SKM-1 (cell line): ENCODE measurements at regions not wholly inside any gene's neighbourhood (a gene's known extent, or its start where the extent isn't known, plus 50 kb on each side); places are given as distances from the start of the nearest gene placed in this dataset.

Source experiments
- DNase-seq: peaks from one replicate; lab custom pipeline; 2025; ENCODE audit not compliant: unreplicated experiment; lab: John Stamatoyannopoulos, UW

GRCh38 chr10:4663162-4663992, 162.6 kb upstream of the AKR1E2 start:
- no peak for DNase-seq

GRCh38 chr10:4662576-4663161, 163.3 kb upstream of the AKR1E2 start:
- no peak for DNase-seq

DNA sequence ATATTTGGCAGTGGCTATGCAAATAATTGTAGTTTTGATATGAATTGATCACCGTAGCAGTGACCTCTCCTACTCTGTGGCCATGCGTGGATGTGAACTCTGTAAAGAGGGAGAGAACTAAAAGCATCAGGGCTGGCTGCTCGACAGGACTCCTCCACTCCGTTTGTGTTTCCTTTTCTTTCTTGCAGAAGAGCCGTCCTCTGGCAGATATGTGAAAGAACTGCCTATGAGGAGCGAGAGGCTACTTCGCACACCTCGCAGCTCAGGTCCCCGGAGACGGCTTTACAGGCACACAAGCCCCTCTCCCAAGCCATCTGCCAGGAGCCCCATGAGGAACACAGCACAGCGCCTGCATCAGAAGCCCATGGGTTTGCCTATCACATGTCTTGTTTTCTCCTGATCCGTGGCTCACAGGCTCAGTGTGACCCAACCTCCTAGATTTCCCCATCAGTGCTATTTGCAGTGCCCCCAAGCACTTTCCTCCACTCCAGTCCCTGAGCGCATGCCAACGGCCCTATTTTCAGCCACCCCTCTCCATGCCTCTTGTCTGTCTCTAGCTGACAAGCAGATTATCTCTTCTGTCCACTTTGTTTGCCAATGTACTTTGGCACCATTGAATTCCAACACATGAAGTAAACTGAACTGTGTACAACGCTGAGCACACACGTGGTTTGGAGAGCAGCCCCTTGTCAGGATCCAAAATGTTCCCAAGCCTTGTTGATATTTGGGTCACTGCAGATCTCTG, 164.3 kb upstream of the AKR1E2 start:
- DNase-seq = no peak

GRCh38 chr10:4658777-4659176, 167.2 kb upstream of the AKR1E2 start:
- no peak for DNase-seq

- peak; percentile 13 for DNase-seq
Observed at GRCh38 chr10:4656576-4657194, 169.3 kb upstream of the AKR1E2 start.

GRCh38 chr10:4655879-4656278, 170.1 kb upstream of the AKR1E2 start:
- DNase-seq = no peak

GRCh38 chr10:4655406-4655805, 170.6 kb upstream of the AKR1E2 start:
- no peak for DNase-seq

- DNase-seq = no peak
Observed at GRCh38 chr10:4654496-4654895, 171.5 kb upstream of the AKR1E2 start.

DNA sequence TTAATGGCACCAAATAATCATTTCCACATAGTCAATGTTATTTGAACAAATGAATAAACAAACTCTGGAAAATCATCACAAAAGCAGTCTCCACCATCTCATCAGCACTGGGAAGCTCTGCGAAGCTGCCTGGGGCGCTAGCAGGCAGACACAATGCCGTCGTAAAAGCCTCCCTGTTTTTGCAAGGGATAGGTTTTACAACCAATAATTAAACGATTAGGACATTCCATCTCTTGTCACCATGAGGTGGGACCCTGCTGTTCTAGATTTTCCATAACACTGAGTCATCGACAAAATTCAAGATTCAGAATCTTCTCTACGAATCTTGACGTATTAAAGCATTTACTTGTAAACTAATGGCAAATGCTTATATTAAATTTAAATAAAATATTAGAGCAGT, 172.8 kb upstream of the AKR1E2 start:
- no peak for DNase-seq

DNA sequence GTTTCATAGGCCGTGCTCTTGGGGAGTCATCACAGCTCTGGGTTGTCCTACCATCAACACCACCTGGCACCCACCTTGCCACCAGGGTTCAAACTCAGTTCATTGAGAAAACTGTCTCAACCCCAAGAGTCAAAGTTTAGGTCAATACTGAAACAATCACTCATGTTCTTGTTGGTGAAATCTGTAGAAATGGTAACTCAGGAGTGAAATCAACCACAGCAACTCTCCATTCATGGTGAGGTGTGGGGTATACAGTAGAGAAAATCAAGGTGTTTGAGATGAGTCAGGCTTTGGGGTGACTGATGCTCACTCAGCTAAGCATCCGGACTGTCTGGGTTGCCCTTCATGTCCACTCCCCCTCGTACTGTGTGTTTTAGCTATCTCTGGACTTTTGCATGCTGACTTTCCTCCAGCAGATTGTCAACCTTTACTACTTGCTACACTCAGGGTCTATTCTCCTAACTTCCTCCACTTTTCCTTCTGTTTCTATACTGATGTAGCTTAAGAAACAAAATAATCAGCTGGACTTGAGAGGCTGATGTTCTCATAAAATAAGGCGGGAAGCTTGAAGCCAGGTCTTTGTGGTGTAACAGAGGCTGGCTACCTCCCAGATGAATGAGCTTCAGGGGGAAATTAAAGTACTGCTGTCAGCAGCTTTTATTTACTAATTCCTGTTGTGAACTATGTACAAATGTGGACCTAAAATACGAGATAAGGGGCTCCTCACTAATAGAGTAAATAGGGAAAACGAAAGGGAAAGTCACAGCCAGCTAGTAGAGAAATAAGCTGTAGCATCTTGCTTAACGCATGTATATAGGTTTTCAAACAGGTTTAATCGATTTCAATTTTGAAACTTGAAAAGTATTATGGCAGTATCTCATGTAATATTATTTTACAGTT, 173.6 kb upstream of the AKR1E2 start:
- DNase-seq = no peak

DNA sequence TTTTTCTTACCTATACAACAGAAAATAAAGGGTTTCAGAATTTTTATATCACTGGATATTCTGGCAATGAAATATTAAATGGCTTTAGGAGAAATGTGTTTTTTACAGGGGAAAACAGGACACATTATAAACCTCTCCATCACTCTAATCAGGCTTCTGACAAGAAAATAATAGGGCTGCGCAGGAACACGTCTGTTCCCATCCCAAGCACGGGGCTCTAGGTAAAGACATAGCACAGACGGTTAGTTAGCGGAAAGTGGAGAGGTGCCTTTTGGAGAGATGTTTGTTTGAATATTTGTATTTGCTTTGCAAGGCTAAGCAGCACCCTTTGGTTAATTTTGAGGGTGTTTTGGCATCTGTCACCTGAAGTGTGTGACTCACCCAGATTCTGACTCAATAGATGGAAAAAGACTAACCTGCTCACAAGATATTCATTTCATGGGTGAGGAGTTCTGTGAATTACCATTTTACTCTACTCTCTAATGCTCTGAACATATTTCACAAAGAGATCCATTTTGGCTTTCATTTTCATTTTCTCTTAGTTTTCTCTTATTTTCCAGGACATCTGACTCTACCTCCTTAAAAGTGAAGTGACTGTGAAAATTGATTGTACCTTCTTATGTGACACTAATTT, 174.5 kb upstream of the AKR1E2 start:
- no peak for DNase-seq

DNA sequence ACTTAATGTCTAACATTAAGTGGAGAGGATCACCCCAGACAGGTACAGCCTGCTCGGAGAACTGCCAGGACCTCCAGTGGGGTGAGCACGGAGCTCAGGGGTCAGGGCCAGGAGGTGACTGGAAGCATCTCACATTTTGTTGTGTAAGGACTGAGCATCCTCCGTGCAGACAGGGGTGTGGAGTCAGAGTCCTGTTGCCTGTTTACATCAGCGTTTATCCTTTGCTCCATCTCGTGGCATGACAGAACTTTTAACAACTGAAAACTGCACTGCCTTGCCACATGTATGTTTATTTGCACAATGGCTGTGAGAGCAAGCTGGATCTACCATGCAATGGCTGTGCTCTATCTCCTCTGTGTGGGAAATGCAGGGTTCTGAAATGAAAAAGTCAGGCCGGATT, 175.4 kb upstream of the AKR1E2 start:
- no peak for DNase-seq

DNA sequence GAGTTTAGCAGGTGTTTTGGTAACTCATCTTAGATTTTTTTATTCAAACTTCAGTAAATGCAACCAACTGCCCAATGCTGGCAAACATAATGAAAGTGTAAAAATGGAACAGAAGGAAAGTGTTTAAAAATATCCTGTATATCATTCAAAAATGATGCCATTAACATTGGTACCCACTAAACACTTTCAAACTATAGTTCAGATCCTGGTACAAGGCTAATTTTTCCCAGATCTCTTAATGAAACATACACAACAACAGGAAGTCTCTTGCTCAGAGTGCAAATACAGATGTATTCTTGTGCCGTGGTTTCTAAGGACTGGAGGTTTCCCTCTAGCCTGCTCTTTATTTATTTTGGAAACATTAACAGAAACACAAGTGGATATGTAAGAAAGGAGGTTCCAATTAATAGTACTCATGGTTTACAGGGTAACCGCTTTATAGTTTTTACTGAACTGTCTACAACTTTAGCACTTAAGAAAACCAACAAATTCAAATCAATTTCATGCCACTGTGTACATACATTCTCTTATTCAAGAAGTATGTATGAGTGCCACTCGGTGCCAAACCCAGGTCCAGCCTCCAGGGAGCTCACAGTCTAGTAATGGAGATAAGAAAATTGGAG, 176.0 kb upstream of the AKR1E2 start:
- no peak for DNase-seq

DNA sequence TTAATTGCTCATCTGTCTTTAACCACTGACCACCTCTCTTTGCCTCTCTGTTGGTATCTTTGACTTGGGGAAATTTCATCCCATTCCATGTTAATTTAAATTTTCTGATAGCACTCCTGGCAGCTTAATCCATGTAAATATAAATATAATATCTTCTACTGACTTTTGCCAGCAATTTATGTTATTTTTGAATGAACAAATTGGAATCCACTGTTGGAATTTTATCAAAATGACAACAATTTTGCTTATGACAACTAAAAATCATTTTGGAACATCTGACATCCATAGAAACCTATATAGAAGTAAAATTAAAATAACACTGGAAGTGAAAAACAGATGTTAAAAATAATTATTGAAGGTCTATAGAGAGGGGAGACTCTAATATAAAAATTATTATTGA, 176.5 kb upstream of the AKR1E2 start:
- no peak for DNase-seq

DNA sequence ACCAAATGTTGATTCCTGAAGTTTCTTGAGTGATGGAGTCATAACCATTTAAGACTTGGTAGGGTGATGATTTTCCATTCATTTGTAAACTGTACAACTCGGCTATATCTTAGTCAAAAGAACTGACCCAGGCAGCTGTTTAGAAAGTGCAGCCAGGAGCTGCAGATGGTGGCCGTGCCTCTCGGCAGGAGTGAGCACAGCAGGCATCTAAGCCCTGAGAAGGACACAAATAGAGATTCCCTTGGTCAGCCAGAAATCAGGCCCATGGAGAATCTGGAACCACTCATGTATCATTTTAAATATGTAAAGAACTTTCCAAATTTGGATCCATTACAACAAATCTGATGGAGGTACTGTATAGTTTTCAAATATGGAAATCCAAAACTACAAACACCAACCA, 177.0 kb upstream of the AKR1E2 start:
- no peak for DNase-seq

GRCh38 chr10:4647109-4647785, 178.8 kb upstream of the AKR1E2 start:
- DNase-seq = no peak

DNA sequence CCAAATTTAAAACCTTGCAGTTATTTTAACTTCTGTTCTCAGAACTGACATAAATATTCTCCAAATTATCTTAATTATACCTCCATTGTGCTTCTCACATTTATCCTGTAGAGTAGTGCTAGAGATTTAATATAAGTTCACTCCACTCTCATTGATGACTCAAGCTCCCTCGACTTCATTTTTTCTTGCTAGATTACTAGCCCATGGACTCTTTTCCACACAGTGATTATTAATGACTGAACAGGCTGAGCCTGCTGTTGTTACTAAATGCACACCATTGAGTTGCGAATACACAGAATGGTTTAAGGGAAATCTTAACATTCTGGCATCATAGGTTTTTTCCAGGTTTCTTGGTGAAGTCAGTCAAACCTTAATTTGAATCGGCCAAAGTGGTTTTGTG, 179.5 kb upstream of the AKR1E2 start:
- DNase-seq = no peak

DNA sequence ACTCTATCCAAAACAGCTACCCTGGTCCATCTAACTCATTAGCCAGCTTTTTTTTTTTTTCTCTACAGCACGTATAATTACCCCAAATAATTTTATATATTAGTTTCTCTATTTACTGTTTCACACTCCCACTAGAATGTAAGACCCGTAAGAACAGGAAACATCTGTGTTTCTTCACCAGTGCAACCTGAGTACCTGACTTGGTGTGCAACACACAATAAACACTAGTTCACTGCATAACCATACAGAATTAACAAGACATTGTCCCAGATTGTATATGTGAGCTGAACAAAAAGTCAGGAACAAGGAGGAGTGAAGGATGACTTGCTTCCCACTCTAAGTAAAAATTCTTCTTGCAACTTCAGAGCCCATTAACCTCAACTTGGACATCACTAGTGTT, 180.2 kb upstream of the AKR1E2 start:
- no peak for DNase-seq

DNA sequence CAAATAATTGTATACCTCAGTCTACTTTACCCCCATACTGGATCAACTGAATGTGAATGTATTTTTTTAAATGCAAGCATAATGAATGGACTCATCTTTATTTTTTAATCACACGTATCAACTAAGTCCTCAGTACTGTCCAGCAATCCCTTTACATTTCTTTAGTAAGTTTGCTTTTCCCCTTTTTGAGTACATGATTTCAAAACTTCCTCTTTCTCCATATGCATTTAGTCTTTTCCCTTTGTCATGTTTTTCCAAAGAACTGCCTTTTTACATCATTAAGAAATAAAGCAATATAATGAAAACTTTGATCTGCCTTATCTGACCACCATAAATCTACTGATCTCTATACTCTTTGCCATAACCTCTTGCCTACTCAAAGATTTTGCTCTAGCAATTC, 182.5 kb upstream of the AKR1E2 start:
- DNase-seq = no peak
